HG02870 (cell line): ENCODE measurements at regions not wholly inside any gene's neighbourhood (a gene's known extent, or its start where the extent isn't known, plus 50 kb on each side); places are given as distances from the start of the nearest gene placed in this dataset.
A peak's percentile ranks its signal among the peaks of the same experiment; 100 is the strongest.
"Not testable (repeated sequence)": the region's sequence is repeated elsewhere in the genome, so short reads cannot be mapped to it uniquely, and the experiment has no call there.

Experiments
- ATAC-seq: cut with Tn5 transposase; IDR thresholded peaks from one replicate; pipeline ENCODE4 v1.9.1; 2021; ENCODE audit warnings: mild to moderate bottlenecking, moderate library complexity; ENCODE audit not compliant: unreplicated experiment

DNA sequence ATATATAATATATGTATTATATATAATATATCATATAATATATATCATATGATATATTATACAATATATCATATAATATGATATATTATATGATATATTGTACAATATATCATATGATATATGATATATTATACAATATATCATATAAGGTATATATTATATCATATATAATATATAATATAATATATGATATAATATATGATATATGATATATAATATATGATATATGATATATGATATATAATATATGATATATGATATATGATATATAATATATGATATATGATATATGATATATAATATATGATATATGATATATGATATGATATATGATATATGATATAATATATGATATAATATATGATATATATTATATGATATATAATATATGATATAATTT lies 617.3 kb downstream of the TRIB2 start:
- not testable (repeated sequence) for ATAC-seq

GRCh38 chr2:13334545-13334944 lies 617.8 kb downstream of the TRIB2 start:
- ATAC-seq = no peak

DNA sequence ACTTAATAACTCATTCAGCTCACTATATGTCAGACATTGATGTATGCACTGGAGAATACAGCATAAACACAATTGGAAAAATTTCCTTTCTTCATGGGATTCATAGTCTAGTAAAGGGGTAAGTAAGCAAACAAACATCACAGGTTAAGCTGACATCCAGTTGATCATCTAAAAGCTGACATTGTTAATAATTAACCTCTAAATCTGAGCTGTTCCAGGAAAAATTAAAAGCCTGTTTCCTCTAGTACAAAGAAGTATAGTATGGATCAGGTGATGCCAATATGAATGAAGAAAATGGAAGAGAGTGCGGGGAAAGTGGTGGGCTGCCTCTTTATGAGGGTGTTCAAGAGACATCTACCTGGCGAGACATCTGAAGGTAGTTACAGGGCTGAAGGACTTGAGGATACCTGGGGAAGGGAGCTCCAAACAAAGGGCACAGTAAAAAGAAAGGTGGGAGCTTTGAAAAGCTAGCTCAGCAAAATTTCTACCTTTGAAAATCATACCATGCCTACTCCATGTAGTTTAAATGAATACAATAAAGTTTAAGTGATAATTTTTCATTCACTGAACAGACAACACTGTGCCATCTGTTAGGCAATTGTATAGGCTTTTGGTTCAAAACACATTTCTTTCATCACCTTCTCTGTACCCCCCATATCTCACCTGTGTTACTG lies 619.3 kb downstream of the TRIB2 start:
- ATAC-seq = no peak

- ATAC-seq = no peak
Measured at GRCh38 chr2:13351068-13351467, 634.3 kb downstream of the TRIB2 start.

- no peak for ATAC-seq
Measured at GRCh38 chr2:13353083-13353482, 636.3 kb downstream of the TRIB2 start.

GRCh38 chr2:13354031-13354430 lies 637.3 kb downstream of the TRIB2 start:
- no peak for ATAC-seq

DNA sequence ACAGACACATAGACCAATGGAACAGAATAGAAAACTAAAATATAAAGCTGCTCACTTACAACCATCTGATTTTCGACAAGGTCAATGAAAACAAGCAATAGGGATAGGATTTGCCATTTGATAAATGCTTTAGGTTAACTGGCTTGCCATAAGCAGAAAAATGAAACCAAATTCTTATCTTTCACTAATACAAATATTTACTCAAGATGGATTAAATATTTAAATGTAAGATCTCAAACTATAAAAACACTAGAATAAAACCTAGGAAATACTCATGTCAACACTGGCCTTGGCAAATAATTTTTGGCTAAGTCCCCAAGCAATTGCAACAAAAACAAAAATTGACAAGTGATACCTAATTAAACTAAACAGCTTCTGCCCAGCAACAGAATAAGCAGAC lies 665.2 kb downstream of the TRIB2 start:
- not testable (repeated sequence) for ATAC-seq

GRCh38 chr2:13389172-13389571 lies 672.4 kb downstream of the TRIB2 start:
- ATAC-seq = not testable (repeated sequence)

GRCh38 chr2:13390676-13391075 lies 673.9 kb downstream of the TRIB2 start:
- no peak for ATAC-seq

DNA sequence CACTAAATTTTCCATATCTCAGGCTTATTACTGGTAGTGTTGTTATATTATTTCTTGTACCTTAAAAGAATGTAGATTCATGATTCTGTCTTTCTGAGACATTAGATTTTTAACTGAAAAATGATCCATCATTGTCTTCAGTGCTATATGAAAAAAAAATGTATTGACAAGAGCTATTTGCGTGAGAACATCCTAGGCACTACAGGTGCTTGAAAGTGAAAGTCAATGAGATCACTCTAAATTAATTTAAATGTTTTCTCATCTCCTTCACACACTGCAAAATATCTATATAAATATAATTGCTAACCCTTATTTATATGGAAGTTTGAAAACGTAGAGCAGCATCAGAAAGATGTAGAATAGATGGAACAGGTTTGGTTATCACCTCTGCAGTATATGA lies 684.6 kb downstream of the TRIB2 start:
- no peak for ATAC-seq

DNA sequence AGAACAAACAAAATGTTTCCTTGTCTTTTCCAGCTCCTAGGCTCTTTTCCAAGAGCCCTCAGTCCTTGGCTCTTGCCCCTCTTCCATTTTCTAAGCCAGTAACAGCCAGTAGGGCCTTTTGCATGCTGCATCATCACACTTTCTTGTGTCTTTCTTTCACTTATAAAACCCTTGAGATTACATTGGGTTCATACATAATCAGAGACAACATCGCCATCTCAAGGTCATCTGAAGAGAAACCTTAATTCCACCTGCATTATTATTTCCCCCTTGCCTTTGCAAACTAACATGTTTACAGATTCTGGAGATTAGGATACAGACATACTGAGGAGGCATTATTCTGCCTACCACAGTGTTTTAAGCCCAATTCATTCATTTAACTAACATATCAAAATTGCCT lies 697.3 kb downstream of the TRIB2 start:
- no peak for ATAC-seq

DNA sequence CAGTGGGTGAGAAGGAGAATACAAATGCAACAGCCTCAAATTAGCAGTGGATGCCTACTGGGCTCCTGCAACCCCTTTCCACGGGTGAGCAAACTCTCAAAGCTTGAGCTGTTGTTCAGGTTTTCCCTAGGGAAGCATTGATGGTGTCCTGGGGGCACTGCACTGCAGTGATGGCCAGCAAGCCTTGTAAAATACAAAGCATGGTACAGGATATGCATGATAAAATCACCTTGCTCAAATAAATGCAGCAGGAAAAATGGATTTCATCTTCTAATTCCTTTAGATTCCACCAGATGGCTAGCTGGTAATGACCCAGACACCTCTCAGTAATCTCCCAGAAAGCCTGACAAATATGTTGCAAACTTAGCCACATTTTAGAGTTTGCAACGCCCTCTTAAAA lies 698.2 kb downstream of the TRIB2 start:
- no peak for ATAC-seq

DNA sequence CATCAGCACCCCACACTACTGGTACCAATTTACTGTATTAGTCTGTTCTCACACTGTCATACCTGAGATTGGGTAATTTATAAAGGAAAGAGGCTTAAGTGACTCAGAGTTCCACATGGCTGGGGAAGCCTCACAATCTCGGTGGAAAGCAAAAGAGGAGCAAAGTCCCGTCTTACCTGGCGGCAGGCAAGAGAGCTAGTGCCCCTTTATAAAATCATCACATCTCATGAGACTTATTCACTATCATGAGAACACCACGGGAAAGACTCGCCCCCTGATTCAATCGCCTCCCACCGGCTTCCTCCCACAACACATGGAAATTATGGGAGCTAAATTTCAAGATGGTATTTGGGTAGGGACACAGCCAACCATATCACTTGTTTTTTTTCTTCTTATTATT lies 717.2 kb downstream of the TRIB2 start:
- ATAC-seq = no peak

- peak; percentile 58 for ATAC-seq
Measured at GRCh38 chr2:13443554-13444261, 727.0 kb downstream of the TRIB2 start.

DNA sequence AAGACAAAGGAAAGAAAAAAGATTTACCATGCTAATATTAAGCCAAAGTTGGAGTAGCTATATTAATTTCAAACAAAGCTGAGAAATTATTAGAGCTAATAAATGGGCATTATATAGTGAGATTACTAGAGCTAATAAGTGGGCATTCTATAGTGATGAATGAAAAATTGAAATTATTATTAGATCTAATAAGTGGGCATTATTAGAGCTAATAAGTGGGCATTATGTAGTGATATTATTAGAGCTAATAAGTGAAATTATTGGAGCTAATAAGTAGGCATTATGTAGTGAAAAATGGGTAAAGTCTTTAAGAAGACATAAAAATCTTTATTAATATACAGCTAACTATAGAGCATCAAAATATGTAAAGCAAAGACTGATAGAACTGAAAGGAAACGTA lies 745.7 kb downstream of the TRIB2 start:
- no peak for ATAC-seq

- ATAC-seq = no peak
Measured at GRCh38 chr2:13466076-13466475, 749.3 kb downstream of the TRIB2 start.

DNA sequence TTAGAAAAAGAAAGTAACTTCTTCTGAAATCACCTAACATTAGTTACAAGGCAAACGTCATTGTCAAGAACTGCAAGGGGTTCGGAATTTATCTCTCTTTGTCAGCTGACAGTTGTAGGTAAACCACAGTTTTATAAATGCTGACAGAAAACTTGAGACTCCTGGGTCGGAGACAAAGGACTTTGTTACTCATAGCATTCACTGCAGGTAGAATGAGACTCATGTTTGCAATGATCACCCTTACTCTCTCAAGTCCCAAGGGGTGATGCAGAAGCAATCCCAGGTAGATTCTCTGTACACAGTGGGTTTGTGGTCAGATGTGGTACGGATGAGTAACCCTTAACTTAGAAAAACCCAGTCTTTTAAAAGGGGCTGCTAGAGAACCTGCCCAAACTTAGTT lies 757.8 kb downstream of the TRIB2 start:
- ATAC-seq = no peak

GRCh38 chr2:13480057-13480456 lies 763.3 kb downstream of the TRIB2 start:
- ATAC-seq = peak; percentile 59

- no peak for ATAC-seq
Measured at GRCh38 chr2:13481201-13481600, 764.5 kb downstream of the TRIB2 start.

DNA sequence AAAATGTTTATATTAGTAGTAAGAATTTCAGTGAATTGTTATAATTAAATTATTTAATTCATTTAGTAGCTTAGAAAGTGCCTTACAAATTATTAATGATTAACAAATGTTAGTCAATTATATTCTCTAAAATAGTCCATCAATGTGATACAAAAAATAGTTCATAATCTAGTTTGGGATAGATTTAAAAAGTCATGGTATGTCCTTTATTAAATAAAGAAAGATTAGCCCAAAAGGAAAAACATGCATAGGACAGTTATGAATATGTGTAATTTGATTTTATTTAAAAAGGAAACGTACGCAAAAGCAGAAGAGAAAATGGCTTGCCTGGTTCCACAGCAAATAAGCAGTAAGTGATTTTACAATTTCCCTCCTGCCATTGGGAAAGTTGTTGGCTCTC lies 768.5 kb downstream of the TRIB2 start:
- ATAC-seq = no peak

DNA sequence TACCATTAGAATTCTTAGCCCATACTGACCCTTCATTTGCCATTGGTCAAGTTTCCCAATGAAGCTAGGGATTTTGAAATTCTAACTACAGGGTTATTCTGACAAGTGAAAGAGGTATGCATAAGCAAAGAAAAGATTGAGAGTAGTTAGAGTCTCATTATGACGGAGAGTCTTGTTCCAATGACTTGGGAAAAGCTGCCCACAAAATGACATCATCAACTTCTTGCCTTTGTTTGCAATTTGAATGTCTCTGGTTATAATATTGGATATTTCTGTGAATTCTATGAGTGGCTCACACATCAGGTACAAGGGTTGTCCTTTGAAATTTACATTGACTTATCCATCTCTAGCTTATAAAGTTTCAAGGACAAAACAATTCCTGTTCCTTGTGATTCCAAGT lies 772.2 kb downstream of the TRIB2 start:
- no peak for ATAC-seq

DNA sequence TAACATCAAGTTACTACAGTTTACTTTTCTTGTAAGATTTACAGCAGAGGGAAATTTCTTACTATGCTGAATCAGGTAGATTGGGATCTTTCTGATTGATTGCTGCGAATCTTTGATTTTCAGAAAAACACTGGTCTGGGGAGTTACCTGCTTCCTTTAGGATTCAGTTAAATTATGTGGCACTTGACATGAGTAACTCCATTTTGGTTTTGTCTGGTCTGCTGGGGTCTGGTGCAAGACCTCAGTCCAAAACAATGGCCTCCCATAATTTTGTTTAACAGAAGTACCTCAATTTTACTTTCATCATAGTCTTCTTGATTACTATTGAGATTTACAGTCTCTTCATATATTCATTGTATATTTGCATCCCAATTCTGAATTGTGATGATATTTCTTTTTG lies 775.5 kb downstream of the TRIB2 start:
- ATAC-seq = no peak

DNA sequence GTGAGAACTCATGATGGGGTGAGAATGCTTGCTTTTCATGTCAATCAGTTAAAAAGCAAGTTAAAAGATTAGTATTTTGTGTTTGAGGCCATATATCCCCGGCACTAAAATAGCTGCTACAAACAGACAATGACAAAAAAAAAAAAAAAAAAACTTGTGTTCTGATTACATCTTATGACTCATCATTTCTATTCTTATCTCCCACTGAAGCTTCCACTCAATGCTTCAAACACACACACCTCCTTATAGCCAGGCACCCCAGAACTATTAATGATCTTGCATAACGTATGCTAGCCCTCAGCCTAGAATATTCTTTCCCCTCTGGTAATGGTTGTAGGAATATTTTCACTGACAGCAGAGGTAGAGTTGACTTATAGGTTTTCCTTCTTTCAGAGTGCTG lies 778.3 kb downstream of the TRIB2 start:
- ATAC-seq = no peak
